HG03108 (cell line): ENCODE measurements at regions not wholly inside any gene's neighbourhood (a gene's known extent, or its start where the extent isn't known, plus 50 kb on each side); places are given as distances from the start of the nearest gene placed in this dataset.
"Not testable (repeated sequence)": the region's sequence is repeated elsewhere in the genome, so short reads cannot be mapped to it uniquely, and the experiment has no call there.

Experiments used
- ATAC-seq: cut with Tn5 transposase; IDR thresholded peaks from one replicate; pipeline ENCODE4 v1.9.1; 2021; ENCODE audit warnings: moderate library complexity; ENCODE audit not compliant: unreplicated experiment

- ATAC-seq = no peak
These were observed 265.7 kb upstream of the C1orf174 start for GRCh38 chr1:4165686-4166300.

- ATAC-seq = no peak
These were observed 266.6 kb upstream of the C1orf174 start for GRCh38 chr1:4166713-4167112.

GRCh38 chr1:4169991-4170390 is 269.9 kb upstream of the C1orf174 start:
- no peak for ATAC-seq

- no peak for ATAC-seq
These were observed 270.7 kb upstream of the C1orf174 start for GRCh38 chr1:4170548-4171340.

- no peak for ATAC-seq
These were observed 271.7 kb upstream of the C1orf174 start for GRCh38 chr1:4171480-4172450.

DNA sequence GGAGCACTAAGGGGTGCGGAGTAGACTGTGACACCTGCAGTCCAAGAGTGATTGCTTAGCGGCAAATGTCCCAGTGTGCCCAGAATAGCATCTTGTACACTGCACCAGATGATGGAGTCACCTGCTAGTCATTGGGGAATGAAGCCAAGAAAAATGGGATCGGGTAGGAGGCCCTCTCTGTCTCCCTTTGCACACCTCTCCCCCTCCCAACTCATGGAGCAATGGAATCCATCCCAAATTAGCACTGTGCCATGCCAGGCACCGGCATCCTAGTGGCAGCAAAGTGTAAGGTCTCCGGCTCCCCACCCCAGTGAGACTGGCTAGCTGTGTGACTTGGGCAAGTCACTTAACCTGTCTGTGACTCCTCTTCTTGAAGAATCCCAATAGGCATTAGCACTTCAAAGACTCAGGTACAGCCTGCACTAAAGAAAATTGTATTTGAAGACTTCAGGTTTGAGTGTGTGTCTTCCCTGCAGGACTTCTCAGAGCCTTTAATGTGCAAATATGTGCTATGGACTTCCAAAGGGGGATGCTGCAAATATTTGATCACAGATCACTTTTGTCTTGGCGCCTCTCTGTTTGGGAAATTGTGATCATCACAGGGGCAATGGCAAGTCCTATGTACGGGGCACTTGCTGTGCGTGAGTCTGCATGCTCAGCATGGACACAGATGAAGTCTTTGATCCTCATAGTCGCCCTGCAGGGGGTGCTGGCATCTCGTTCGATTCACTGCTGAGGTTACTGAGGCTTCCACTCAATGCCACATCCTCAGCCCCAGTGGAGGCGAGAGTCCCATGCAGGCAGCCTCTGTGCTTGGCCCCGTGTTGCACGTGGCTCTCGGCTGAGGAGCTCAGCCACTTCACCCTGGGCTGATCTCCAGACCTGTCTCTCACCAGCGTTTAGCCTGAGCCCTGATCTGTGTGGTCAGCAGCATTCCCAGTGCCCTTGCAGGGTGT is 272.9 kb upstream of the C1orf174 start:
- no peak for ATAC-seq

GRCh38 chr1:4173731-4174130 is 273.7 kb upstream of the C1orf174 start:
- ATAC-seq = no peak

DNA sequence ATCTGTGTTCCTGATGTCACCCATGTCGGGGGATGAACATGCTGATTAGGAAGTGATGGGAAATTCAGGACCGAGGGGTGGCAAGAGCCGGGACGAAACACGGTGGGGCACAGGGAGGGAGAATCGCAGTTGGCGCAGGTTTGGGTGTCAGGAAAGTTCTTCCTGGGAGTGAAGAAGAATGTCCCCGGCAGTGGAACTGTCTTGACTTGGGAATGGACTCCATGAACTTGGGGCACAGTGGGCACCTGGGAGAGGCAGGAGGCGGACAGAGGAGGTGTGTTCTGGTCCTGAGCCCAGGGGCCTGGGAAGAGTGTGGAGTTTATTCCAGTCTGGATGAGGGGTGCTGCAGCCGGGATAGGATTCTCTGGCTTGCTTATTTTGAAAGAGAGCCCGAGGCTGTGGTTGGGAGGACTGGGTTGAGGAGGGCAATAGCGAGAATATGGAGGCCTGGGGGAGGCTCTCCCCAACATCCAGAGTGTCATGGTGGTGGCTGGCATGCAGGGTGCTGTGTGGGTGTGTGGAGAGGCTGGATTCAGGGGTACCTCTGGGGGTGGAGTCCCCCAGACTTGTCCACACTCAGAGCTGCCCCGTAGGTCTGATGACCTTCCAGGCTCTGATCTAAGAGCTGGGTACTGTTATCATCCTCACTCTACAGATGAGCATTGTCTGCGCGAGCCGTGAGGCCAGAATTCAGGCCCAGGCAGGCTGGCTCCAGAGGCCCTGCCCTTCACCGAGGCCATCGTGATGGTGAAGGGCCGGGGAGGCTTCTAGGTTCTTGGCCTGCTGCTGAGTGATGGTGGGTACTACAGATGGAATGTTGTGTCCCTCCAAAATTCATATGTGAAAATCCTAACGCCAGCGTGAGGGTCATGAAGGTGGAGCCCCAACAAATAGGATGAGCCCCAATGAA is 274.5 kb upstream of the C1orf174 start:
- no peak for ATAC-seq

GRCh38 chr1:4175566-4176405 is 275.7 kb upstream of the C1orf174 start:
- ATAC-seq = no peak

DNA sequence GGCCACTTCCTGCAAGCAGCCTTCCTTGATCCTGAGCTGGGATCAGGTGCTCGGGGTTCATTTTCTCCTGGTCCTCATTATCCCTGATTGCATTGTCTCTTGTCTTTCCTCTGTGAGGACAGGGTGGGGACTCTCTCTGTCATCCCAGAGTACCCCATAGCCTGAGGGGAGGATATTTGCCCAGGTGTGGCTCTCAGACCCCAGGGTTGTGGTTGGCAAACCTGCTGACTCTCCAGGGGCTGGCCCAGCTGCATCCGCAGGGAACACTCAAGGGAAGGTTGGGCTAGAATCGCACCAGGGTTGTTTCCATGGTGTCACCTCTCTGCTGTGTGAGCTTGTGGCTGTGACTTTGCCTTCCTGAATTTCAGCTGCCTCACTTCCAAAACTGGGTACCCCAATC is 276.8 kb upstream of the C1orf174 start:
- no peak for ATAC-seq

GRCh38 chr1:4177425-4178150 is 277.5 kb upstream of the C1orf174 start:
- ATAC-seq = no peak

GRCh38 chr1:4178501-4179113 is 278.5 kb upstream of the C1orf174 start:
- ATAC-seq = no peak

- ATAC-seq = no peak
These were observed 280.1 kb upstream of the C1orf174 start for GRCh38 chr1:4179914-4180735.

DNA sequence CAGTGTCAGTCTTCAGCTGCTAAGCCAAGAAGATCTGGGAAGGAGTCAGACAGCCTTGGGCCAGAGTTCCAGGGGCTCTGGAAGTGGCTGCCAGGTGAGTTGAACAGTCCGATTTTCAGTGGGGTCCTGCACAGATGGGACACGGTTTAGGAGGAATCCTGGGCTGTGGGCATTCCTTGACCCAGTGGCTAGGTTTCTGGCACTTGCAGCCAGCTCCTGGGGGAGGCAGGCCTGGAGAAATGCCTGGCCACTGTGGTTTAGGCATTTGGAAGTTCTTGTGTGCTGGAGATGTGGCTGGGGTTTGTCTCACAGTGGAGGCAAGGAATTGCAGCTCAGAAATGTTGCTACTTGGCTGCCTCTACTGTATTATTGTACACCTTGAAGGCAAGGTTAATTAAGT is 286.4 kb upstream of the C1orf174 start:
- not testable (repeated sequence) for ATAC-seq

DNA sequence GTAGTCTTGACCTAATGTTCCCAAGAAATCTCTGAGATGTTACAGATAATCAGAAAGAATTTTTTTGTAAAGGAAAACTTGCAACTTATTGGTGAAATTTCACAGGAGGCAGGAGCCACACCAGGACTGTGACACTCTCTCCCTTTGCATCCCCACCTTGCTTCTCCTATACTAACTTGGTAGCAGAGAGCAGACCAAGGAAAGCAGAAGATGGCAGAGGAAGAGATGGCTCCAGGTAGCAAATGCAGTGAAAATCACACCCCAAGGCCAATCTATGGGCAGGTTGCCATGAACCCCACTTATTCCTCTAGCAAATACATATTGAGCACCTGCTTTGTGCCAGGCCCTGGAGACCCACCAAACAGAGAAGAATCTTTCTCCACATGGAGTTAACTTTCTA is 303.4 kb upstream of the C1orf174 start:
- no peak for ATAC-seq

DNA sequence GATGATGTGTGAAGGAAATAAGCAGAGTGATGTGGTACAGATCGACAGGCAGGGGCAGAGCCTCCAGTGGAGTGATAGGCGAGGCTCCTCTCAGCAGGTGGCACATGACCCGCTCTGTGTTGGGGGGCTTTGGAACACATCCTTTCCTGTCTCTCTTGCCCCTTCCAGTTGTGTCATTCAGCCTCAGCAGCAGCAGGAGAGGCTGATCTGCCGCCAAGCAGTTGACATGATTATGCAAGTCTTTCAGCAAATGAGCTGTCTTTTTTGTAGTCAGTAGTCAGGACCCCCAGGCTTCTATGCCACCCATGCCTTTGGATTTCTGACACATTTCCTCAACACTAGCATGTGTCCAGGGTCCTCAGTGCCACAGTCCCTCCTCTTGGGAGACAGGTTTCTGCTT is 307.1 kb upstream of the C1orf174 start:
- no peak for ATAC-seq
